ENCODE measurements at regions not wholly inside any gene's neighbourhood (a gene's known extent, or its start where the extent isn't known, plus 50 kb on each side); places are given as distances from the start of the nearest gene placed in this dataset.

DNA sequence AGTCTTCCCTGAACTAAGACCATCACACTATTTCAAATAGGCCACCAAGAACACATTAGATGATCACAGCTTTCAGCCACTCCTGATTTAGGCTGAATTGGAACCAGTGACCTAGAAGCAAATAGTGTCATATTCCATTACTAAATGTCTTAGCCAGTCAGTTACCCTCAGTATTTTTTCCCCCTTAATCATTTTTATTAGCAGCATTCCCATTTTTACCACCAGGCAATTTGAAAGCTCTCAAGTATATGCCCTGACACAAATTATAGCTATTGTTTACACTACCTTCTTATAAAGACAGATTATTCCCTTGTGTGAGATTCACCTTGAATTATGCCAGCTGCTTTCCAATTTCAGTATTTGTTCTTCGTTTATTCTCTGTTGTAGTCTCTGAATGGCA lies 1146.9 kb downstream of the PDHA2 start:
- TF ChIP-seq, protein P1, sequence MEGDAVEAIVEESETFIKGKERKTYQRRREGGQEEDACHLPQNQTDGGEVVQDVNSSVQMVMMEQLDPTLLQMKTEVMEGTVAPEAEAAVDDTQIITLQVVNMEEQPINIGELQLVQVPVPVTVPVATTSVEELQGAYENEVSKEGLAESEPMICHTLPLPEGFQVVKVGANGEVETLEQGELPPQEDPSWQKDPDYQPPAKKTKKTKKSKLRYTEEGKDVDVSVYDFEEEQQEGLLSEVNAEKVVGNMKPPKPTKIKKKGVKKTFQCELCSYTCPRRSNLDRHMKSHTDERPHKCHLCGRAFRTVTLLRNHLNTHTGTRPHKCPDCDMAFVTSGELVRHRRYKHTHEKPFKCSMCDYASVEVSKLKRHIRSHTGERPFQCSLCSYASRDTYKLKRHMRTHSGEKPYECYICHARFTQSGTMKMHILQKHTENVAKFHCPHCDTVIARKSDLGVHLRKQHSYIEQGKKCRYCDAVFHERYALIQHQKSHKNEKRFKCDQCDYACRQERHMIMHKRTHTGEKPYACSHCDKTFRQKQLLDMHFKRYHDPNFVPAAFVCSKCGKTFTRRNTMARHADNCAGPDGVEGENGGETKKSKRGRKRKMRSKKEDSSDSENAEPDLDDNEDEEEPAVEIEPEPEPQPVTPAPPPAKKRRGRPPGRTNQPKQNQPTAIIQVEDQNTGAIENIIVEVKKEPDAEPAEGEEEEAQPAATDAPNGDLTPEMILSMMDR (IDR thresholded peaks at IDR 0.05): no peak
- no peak for TF ChIP-seq POLR2A (IDR thresholded peaks at IDR 0.05)
